Breast epithelium (tissue), 4 donors: ENCODE measurements at regions not wholly inside any gene's neighbourhood (a gene's known extent, or its start where the extent isn't known, plus 50 kb on each side); places are given as distances from the start of the nearest gene placed in this dataset.

Experiments used
- DNase-seq, 2 donors: peaks; one replicate each; pipeline ENCODE4 v3.0.0-alpha.2; 2019; ENCODE audit warnings: low spot score in 2 of 2
- H3K27ac ChIP-seq, 2 donors: fragments of 200-600 bp; sonication (generic) in 1 of 2; one replicate each; pipeline ENCODE4 v1.5.1; 2016 to 2019; ENCODE audit warnings: mild to moderate bottlenecking in 1 of 2
- H3K27me3 ChIP-seq, 2 donors: fragments of 200-600 bp; sonication (generic) in 1 of 2; one replicate each; pipeline versions ENCODE4 v1.5.1 to v1.6.0; 2017 to 2019; ENCODE audit warnings: control low read depth in 1 of 2, mild to moderate bottlenecking in 1 of 2
- H3K36me3 ChIP-seq: fragments of 200-600 bp; one replicate; pipeline ENCODE4 v1.5.1; 2019
- H3K4me1 ChIP-seq, 2 donors: fragments of 200-600 bp; sonication (generic); one replicate each; pipeline ENCODE4 v1.5.1; 2016 to 2019; ENCODE audit warnings: control low read depth in 1 of 2
- H3K4me3 ChIP-seq, 3 donors: fragments of 200-600 bp; sonication (generic); 1 replicate in 2 of 3; 2 replicates in 1 of 3; pipeline ENCODE4 v1.5.1; 2016 to 2019; ENCODE audit warnings: mild to moderate bottlenecking in 3 of 3, moderate library complexity in 2 of 3
- H3K9me3 ChIP-seq, 2 donors: fragments of 200-600 bp; sonication (generic) in 1 of 2; one replicate each; pipeline ENCODE4 v1.5.1; 2016 to 2019; ENCODE audit warnings: control low read depth in 1 of 2
- CTCF ChIP-seq, 3 donors: fragments of 450-650 bp; IDR thresholded peaks; one replicate each; pipeline ENCODE4 v1.5.1; 2016 to 2017; ENCODE audit warnings: antibody characterized with exemption in 3 of 3, mild to moderate bottlenecking in 3 of 3, moderate library complexity in 3 of 3
- POLR2A ChIP-seq: fragments of 450-650 bp; IDR thresholded peaks from one replicate; pipeline ENCODE4 v1.6.1; 2016; ENCODE audit warnings: antibody characterized with exemption, mild to moderate bottlenecking, moderate library complexity
- POLR2AphosphoS5 ChIP-seq, 3 donors: sonication (generic); formaldehyde crosslinking; IDR thresholded peaks; one replicate each; pipeline ENCODE4 v1.6.1; 2017; ENCODE audit warnings: antibody characterized with exemption in 3 of 3
- intact Hi-C: fragments of 100-400 bp; cut with DNase I; formaldehyde crosslinking; loops from one replicate; pipeline ENCODE4 v1.15.1; 2023; ENCODE audit warnings: low total_unique reads

GRCh38 chr16:72680732-72681131 is 367.2 kb downstream of the ZFHX3 start:
- no peaks in the 10 kb centered on the region for H3K9me3 ChIP-seq
- no peak overlapping the region for H3K4me3 ChIP-seq
- H3K27me3 ChIP-seq, result no peaks in the 10 kb centered on the region
- H3K36me3 ChIP-seq, result no peaks in the 10 kb centered on the region
- no peak overlapping the region for H3K27ac ChIP-seq
- no peaks in the 10 kb centered on the region for H3K4me1 ChIP-seq
- intact Hi-C loops, result no loop called here
- TF ChIP-seq POLR2A, result no peak
- no peak for TF ChIP-seq CTCF (IDR thresholded peaks at IDR 0.05)
- no peak for TF ChIP-seq POLR2AphosphoS5 (IDR thresholded peaks at IDR 0.05)
- no peak for DNase-seq

GRCh38 chr16:72679856-72680255 is 368.1 kb downstream of the ZFHX3 start:
- no peak overlapping the region for H3K27ac ChIP-seq
- no peaks in the 10 kb centered on the region for H3K4me1 ChIP-seq
- H3K4me3 ChIP-seq, result no peak overlapping the region
- intact Hi-C loops, result no loop called here
- H3K9me3 ChIP-seq, result no peaks in the 10 kb centered on the region
- no peaks in the 10 kb centered on the region for H3K36me3 ChIP-seq
- DNase-seq, result no peak
- TF ChIP-seq CTCF (IDR thresholded peaks at IDR 0.05) (no peak), POLR2A (no peak), POLR2AphosphoS5 (IDR thresholded peaks at IDR 0.05) (no peak)
- no peaks in the 10 kb centered on the region for H3K27me3 ChIP-seq

DNA sequence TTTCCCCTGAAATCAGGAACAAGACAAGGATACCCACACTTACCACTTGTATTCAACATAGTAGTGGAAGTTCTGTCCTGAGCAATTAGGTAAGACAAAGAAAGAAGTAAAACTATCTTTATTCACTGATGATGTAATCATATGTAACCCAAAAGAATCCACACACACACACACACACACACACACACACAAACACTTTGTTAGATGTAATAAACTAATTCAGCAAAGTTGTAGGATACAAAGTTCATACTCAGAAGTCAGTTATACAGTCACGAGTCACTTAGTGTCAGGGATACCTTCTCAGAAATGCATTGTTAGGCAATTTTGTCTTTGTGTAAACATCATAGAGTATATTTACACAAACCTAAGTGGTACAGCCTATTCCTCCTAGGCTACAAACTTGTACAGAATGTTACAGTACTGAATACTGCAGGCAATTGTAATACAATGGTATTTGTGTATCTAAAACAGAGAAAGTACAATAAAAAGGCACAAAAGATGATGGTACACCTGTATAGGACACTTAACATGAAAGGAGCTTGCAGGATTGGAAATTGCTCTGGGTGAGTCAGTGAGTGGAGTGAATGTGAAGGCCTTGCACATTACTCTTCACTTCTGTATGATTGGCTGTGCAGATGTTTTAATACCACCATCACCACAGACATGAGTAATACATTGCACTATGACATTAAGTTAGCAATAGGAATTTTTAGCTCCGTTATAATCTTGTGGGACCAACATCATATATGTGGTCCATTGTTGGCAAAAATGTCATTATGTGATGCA is 370.1 kb downstream of the ZFHX3 start:
- H3K27me3 ChIP-seq, result no peaks in the 10 kb centered on the region
- peaks cover 4 to 8% of the 10 kb centered on the region in 2 donors for H3K9me3 ChIP-seq
- no peak overlapping the region for H3K27ac ChIP-seq
- no peak for DNase-seq
- H3K36me3 ChIP-seq, result no peaks in the 10 kb centered on the region
- intact Hi-C loops, result no loop called here
- H3K4me1 ChIP-seq, result no peaks in the 10 kb centered on the region
- no peak overlapping the region for H3K4me3 ChIP-seq
- no peak for TF ChIP-seq CTCF (IDR thresholded peaks at IDR 0.05)
- TF ChIP-seq POLR2AphosphoS5 (IDR thresholded peaks at IDR 0.05), result no peak
- no peak for TF ChIP-seq POLR2A

GRCh38 chr16:72673118-72673517 is 374.8 kb downstream of the ZFHX3 start:
- H3K4me1 ChIP-seq, result no peaks in the 10 kb centered on the region
- no peaks in the 10 kb centered on the region for H3K36me3 ChIP-seq

More at GRCh38 chr16:72673118-72673517, 374.8 kb downstream of the ZFHX3 start:
- no peaks in the 10 kb centered on the region for H3K27me3 ChIP-seq
- TF ChIP-seq POLR2AphosphoS5 (IDR thresholded peaks at IDR 0.05) (no peak), POLR2A (no peak), CTCF (IDR thresholded peaks at IDR 0.05) (no peak)
- H3K4me3 ChIP-seq, result no peak overlapping the region
- no peak overlapping the region for H3K27ac ChIP-seq
- no peak for DNase-seq
- intact Hi-C loops, result no loop called here
- H3K9me3 ChIP-seq, result peaks cover 4 to 12% of the 10 kb centered on the region in 2 donors
